Immature natural killer cell (primary cell): ENCODE measurements at regions not wholly inside any gene's neighbourhood (a gene's known extent, or its start where the extent isn't known, plus 50 kb on each side); places are given as distances from the start of the nearest gene placed in this dataset.

ENCODE experiments used
- DNase-seq, 3 donors: peaks; one replicate each; pipeline ENCODE4 v3.0.0; 2022; ENCODE audit warnings: mixed read lengths in 1 of 3
- H3K27ac Mint-ChIP-seq, 6 donors: one replicate each; pipeline ENCODE4 v1.8.0; 2020; ENCODE audit warnings: mixed read lengths in 6 of 6, mild to moderate bottlenecking in 5 of 6, inconsistent platforms in 4 of 6, moderate library complexity in 3 of 6
- H3K27me3 Mint-ChIP-seq, 3 donors: one replicate each; pipeline ENCODE4 v1.8.0; 2020 to 2021; ENCODE audit warnings: low read depth in 3 of 3, mild to moderate bottlenecking in 3 of 3, mixed read lengths in 3 of 3, moderate library complexity in 3 of 3, inconsistent platforms in 1 of 3
- H3K36me3 Mint-ChIP-seq, 3 donors: one replicate each; pipeline ENCODE4 v1.8.0; 2020; ENCODE audit warnings: mixed read lengths in 3 of 3, inconsistent platforms in 2 of 3, mild to moderate bottlenecking in 2 of 3
- H3K4me1 Mint-ChIP-seq, 2 donors: one replicate each; pipeline ENCODE4 v1.8.0; 2020; ENCODE audit warnings: inconsistent platforms in 2 of 2, mild to moderate bottlenecking in 2 of 2, mixed read lengths in 2 of 2, moderate library complexity in 1 of 2
- H3K4me3 Mint-ChIP-seq, 5 donors: one replicate each; pipeline ENCODE4 v1.8.0; 2020; ENCODE audit warnings: mild to moderate bottlenecking in 5 of 5, mixed read lengths in 5 of 5, inconsistent platforms in 3 of 5, moderate library complexity in 3 of 5
- H3K9me3 Mint-ChIP-seq, 6 donors: one replicate each; pipeline ENCODE4 v1.8.0; 2020; ENCODE audit warnings: mild to moderate bottlenecking in 6 of 6, mixed read lengths in 6 of 6, inconsistent platforms in 4 of 6, moderate library complexity in 3 of 6

GRCh38 chr12:98058838-98059237 is 456.6 kb upstream of the TMPO start:
- Mint-ChIP-seq H3K36me3 (no peaks in the 10 kb centered on the region), H3K9me3 (peaks cover 0 to 7% (median 0%) of the 10 kb centered on the region in 6 donors), H3K4me1 (no peaks in the 10 kb centered on the region), H3K27me3 (peaks cover 0 to 4% (median 2%) of the 10 kb centered on the region in 3 donors), H3K4me3 (no peak overlapping the region), H3K27ac (no peak overlapping the region)
- no peak for DNase-seq

GRCh38 chr12:98059659-98060343 is 455.6 kb upstream of the TMPO start:
- DNase-seq: no peak
- Mint-ChIP-seq H3K4me3 (no peak overlapping the region), H3K27ac (no peak overlapping the region), H3K9me3 (peaks cover 0 to 3% (median 0%) of the 10 kb centered on the region in 6 donors), H3K36me3 (no peaks in the 10 kb centered on the region), H3K27me3 (peaks cover 0 to 4% (median 1%) of the 10 kb centered on the region in 3 donors), H3K4me1 (no peaks in the 10 kb centered on the region)

GRCh38 chr12:98060411-98060810 is 455.0 kb upstream of the TMPO start:
- Mint-ChIP-seq H3K36me3 (no peaks in the 10 kb centered on the region), H3K9me3 (peaks cover 0 to 2% (median 0%) of the 10 kb centered on the region in 6 donors), H3K27me3 (peaks cover 0 to 4% (median 0%) of the 10 kb centered on the region in 3 donors), H3K4me1 (no peaks in the 10 kb centered on the region), H3K4me3 (no peak overlapping the region), H3K27ac (no peak overlapping the region)
- DNase-seq: no peak

GRCh38 chr12:98062464-98063245 is 452.7 kb upstream of the TMPO start:
- H3K36me3 Mint-ChIP-seq: no peaks in the 10 kb centered on the region
- peaks cover 0 to 4% (median 2%) of the 10 kb centered on the region in 3 donors for H3K27me3 Mint-ChIP-seq
- H3K27ac Mint-ChIP-seq: no peak overlapping the region
- no peaks in the 10 kb centered on the region for H3K4me1 Mint-ChIP-seq
- H3K9me3 Mint-ChIP-seq: peaks cover 0 to 2% (median 0%) of the 10 kb centered on the region in 6 donors
- no peak overlapping the region for H3K4me3 Mint-ChIP-seq
- DNase-seq: no peak

GRCh38 chr12:98064501-98064900 is 450.9 kb upstream of the TMPO start:
- Mint-ChIP-seq H3K27me3 (peaks cover 0 to 4% (median 2%) of the 10 kb centered on the region in 3 donors), H3K27ac (no peak overlapping the region), H3K9me3 (peaks cover 0 to 4% (median 0%) of the 10 kb centered on the region in 6 donors), H3K4me3 (no peak overlapping the region), H3K36me3 (no peaks in the 10 kb centered on the region), H3K4me1 (no peaks in the 10 kb centered on the region)
- no peak for DNase-seq

- Mint-ChIP-seq H3K4me3 (no peak overlapping the region), H3K9me3 (peaks cover 0 to 4% (median under 1%) of the 10 kb centered on the region in 6 donors), H3K4me1 (no peaks in the 10 kb centered on the region), H3K36me3 (no peaks in the 10 kb centered on the region), H3K27me3 (peaks cover 0 to 3% (median 2%) of the 10 kb centered on the region in 3 donors), H3K27ac (no peak overlapping the region)
- no peak for DNase-seq
Measured at GRCh38 chr12:98067795-98068194, 447.6 kb upstream of the TMPO start.

GRCh38 chr12:98073610-98074009 is 441.8 kb upstream of the TMPO start:
- H3K27me3 Mint-ChIP-seq: peaks cover 0 to 2% (median 1%) of the 10 kb centered on the region in 3 donors
- DNase-seq: no peak
- H3K9me3 Mint-ChIP-seq: peaks cover 0 to 5% (median under 1%) of the 10 kb centered on the region in 6 donors
- no peaks in the 10 kb centered on the region for H3K4me1 Mint-ChIP-seq
- no peak overlapping the region for H3K27ac Mint-ChIP-seq
- no peaks in the 10 kb centered on the region for H3K36me3 Mint-ChIP-seq
- H3K4me3 Mint-ChIP-seq: no peak overlapping the region

- no peaks in the 10 kb centered on the region for H3K4me1 Mint-ChIP-seq
- H3K36me3 Mint-ChIP-seq: no peaks in the 10 kb centered on the region
- H3K4me3 Mint-ChIP-seq: no peak overlapping the region
- H3K27me3 Mint-ChIP-seq: peaks cover 0 to 2% (median 1%) of the 10 kb centered on the region in 3 donors
- peaks cover 0 to 5% (median under 1%) of the 10 kb centered on the region in 6 donors for H3K9me3 Mint-ChIP-seq
- H3K27ac Mint-ChIP-seq: no peak overlapping the region
- DNase-seq: no peak
Measured at GRCh38 chr12:98074286-98074685, 441.1 kb upstream of the TMPO start.

GRCh38 chr12:98084391-98084790 is 431.0 kb upstream of the TMPO start:
- no peaks in the 10 kb centered on the region for H3K36me3 Mint-ChIP-seq
- H3K27me3 Mint-ChIP-seq: peaks cover 0 to 2% (median 2%) of the 10 kb centered on the region in 3 donors
- H3K4me3 Mint-ChIP-seq: no peak overlapping the region
- no peak for DNase-seq
- no peaks in the 10 kb centered on the region for H3K4me1 Mint-ChIP-seq
- peaks cover 0 to 5% (median 0%) of the 10 kb centered on the region in 6 donors for H3K9me3 Mint-ChIP-seq
- H3K27ac Mint-ChIP-seq: no peak overlapping the region

- Mint-ChIP-seq H3K9me3 (peaks cover 0 to 5% (median 0%) of the 10 kb centered on the region in 6 donors), H3K4me1 (no peaks in the 10 kb centered on the region), H3K27ac (no peak overlapping the region), H3K27me3 (peaks cover 0 to 2% (median 2%) of the 10 kb centered on the region in 3 donors), H3K36me3 (no peaks in the 10 kb centered on the region), H3K4me3 (no peak overlapping the region)
- no peak for DNase-seq
Measured at GRCh38 chr12:98085046-98085755, 430.2 kb upstream of the TMPO start.

- Mint-ChIP-seq H3K4me1 (no peaks in the 10 kb centered on the region), H3K27me3 (peaks cover 0 to 4% (median 2%) of the 10 kb centered on the region in 3 donors)
- no peak for DNase-seq
Measured at GRCh38 chr12:98090731-98091130, 424.7 kb upstream of the TMPO start.

GRCh38 chr12:98096436-98096835 is 419.0 kb upstream of the TMPO start:
- Mint-ChIP-seq H3K36me3 (no peaks in the 10 kb centered on the region), H3K4me3 (no peak overlapping the region), H3K9me3 (peaks cover 0 to 2% (median 0%) of the 10 kb centered on the region in 6 donors), H3K27ac (no peak overlapping the region), H3K4me1 (no peaks in the 10 kb centered on the region), H3K27me3 (peaks cover 0 to 2% (median 1%) of the 10 kb centered on the region in 3 donors)
- DNase-seq: no peak

More at GRCh38 chr12:98090731-98091130, 424.7 kb upstream of the TMPO start:
- Mint-ChIP-seq H3K27ac (no peak overlapping the region), H3K4me3 (no peak overlapping the region), H3K36me3 (no peaks in the 10 kb centered on the region), H3K9me3 (peaks cover 0 to 4% (median 0%) of the 10 kb centered on the region in 6 donors)

- Mint-ChIP-seq H3K27ac (no peak overlapping the region), H3K4me3 (no peak overlapping the region), H3K27me3 (peaks cover 0 to 7% (median 0%) of the 10 kb centered on the region in 3 donors), H3K36me3 (no peaks in the 10 kb centered on the region), H3K9me3 (no peaks in the 10 kb centered on the region), H3K4me1 (no peaks in the 10 kb centered on the region)
- DNase-seq: no peak
Measured at GRCh38 chr12:98106031-98106683, 409.2 kb upstream of the TMPO start.
